HT1080 (cell line): ENCODE measurements at regions not wholly inside any gene's neighbourhood (a gene's known extent, or its start where the extent isn't known, plus 50 kb on each side); places are given as distances from the start of the nearest gene placed in this dataset.

Experiments used
- DNase-seq: peaks from one replicate; pipeline ENCODE4 v3.0.0-alpha.2; 2015; ENCODE audit warnings: low read depth

DNA sequence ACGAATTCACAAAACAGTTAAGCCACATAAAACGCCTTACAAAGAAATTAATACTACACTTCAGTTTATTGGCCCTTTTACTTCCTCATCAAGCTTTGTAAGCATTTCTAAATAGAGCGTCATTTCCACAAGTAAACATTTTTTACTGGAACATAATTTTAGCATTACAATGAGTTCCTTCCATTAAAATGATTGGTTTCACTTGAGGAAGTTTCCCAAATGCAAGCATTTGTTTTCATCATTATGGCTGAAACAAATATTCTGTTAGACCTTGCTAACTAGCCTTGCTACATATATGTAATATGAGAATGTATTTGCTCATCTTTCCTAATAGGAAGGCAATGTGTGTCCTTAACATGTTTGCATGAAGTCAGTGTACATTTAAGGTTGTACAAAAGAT is 579.1 kb downstream of the IRS1 start:
- no peak for DNase-seq

DNA sequence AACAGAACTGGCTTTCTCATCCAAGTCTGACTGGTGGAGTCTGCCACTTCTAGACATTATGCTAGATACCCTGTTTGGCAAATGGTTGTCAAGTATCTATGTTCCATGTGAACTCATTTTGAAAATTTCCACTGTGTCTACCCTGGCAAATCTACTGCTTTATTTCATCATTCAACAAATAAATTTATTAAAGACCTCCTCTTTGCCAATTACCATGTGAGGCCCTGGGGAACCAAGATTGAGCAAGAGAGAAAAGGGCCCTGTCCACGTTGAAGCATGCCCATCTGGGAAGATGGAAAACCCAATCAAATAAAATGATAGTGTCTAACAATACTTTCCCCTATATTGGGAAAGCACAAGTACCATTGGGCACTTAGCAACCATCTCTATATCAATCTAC is 582.4 kb downstream of the IRS1 start:
- DNase-seq, result no peak

DNA sequence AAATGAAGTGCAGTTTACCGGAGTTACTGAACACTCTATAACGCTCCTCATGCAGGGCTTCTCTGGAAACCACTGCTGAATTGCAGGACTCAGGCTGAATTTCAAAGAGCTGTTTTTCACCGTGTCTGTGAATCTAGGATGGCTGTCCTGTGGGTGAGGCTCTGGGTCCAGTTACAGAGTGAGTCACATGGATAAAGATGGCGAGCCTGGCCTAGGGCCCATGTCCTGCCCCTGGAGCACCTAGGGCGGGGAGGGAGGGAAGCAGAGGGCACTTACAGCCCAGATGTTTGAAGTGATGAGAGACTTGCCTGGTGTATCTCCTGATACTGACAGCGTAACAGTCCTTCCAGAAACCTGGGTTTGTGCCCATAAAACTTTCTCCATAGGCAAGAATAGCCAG is 583.0 kb downstream of the IRS1 start:
- no peak for DNase-seq

DNA sequence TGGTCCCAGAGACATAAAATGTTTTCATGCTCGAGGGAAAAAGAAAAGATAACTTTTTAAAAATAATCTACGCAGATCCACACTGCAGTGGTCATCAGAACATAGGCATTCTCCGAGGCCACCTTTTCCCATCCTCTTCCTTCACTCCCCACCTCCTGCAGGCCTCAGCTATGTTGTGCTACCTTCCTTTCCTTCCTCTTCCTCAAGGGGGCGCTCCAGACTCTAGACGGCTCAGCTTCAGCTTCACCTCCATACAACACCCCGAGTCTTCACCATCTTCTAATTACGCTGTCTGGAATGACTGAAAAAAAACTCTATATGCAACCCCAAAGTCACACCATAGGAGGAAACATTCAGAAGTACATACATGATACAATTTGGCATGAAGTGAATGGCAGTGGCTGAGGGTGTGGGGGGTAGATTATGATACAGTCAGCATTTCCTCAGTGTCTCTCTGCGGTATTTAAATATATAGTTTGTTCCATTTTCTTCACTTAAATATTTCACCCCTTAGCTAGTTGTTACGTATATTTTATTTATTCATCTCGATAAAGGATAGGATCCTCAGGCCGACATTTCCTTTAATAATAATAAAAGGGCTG is 583.6 kb downstream of the IRS1 start:
- peak; percentile 42 for DNase-seq

- peak; percentile 78 for DNase-seq
These were observed 585.9 kb downstream of the IRS1 start for GRCh38 chr2:226213717-226214116.

DNA sequence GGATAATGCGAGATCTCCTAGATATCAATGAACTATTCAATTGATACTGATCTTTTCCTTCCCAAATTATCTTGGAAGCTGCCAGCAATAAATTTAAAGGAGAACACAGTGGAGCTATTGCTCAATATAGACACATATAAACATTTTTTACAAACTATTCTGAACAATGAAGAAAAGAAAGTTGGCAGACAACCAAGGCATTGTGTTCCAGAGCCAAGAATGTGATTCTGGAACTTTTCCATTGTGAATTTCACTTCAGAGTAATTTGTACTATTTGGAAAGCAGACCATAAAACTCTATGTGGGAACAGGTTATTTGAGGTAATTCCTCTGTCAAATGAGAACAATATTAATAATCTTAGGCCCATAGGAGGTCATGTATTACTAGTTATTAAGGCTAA is 588.2 kb downstream of the IRS1 start:
- peak; percentile 64 for DNase-seq

DNA sequence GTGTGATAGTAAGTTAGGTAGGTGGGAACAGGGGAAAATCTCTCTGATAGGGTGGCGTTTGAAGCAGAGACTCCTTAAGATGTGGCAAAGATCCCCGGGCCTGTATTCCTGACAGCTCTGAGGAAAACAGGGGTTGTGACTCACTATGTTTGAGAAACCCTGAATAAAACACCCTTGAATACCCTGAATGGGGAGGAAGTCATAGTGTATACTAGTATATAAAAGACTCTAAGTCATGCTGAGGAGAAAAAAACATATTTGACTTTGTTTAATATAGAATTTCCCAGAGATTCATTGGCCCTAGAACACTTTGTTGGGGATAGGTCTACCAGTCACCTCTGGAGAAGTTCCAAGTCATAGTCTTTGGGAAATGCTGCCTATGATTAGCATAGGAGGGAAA is 590.9 kb downstream of the IRS1 start:
- peak; percentile 25 for DNase-seq

DNA sequence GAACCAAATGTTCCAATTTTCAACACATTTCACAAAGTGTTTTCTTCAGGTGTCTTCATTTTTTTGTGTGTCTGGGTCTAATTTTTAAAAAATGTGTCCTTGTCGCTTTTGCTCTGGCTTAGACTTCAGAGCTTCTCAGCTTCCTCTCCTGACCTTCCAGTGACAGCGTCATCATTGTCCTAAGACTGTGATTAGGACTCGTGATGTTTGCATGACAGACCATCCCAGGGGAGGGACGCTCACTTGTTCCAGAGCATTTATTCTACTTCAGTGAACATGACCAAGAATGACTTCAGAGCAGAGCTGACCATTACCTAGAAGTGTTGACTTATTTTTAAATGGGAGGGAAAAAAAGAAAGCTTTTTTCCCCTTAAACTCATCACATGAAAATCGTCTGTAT is 591.9 kb downstream of the IRS1 start:
- no peak for DNase-seq

DNA sequence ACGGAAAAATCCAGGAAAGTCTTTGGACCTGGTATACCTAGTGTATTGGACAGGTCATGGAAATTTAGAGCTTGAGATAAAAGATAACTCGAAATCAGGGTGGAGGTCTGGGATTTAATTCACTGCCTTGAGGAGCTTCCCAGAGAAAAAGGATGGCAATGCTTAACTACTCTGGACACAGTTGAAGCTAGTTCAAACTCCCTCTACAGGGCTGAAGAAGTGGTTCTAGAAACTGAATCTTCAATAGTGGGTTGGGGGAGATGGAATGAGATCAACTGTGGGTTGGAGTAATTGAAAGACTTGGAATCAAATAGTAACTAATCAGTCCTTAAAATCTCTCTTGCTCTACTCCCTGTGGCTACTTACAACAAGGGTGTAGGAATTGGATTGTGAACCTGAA is 600.1 kb downstream of the IRS1 start:
- DNase-seq, result no peak

GRCh38 chr2:226198956-226199355 is 600.7 kb downstream of the IRS1 start:
- DNase-seq, result no peak

DNA sequence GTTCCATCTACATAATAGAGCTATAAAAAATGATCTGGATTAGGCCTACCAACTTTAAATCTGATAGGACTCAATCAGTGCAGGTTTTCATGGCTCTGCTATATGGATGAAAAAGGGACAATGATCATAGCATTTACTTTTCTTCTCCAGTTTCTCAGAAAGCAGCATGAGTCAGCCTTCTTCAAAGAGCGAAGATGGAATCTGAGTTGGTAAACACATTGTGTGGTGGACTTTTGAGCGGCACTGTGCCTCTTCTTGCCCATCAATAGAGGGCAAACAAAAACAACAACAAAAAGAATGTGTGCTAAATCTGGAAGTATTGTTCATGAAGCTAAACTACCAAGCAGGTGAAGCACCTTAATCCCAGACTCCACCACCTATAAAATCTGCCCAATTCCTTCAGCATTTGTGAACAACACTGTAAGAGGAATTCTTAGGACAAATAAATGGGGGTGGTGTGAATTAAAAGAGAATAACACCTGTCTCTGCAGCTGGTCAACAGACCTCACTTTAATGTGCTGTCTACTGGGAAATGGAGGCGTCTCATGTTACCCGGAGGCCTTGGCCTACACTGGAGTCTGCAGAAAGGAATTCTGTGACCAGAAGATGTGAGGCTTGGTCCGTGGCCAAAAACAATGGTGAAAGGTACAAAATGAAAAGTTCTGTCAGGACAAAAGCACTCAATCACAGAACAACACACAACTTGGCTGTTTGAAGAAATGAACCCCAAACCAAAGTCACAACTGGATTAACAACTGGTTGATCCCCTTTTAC is 609.0 kb downstream of the IRS1 start:
- DNase-seq, result no peak

GRCh38 chr2:226189061-226189460 is 610.6 kb downstream of the IRS1 start:
- no peak for DNase-seq

DNA sequence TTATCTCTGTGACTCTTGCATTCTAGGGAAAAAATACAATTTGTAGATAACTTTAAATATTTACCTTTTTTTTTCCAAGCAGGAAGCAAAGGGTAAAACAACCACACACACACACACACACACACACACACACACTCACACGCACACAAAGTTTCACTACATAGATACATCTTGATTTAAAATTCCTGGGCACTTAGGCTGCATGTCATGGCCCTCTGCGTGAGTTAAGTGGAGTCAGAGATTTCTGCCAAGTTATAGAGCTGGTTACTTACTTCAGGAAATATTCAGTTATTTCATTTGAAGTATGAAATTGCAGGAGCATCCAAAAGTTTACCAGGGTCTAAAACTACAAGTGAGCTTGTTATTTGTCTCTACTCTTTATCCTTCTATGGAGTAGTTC is 612.0 kb downstream of the IRS1 start:
- no peak for DNase-seq

- no peak for DNase-seq
These were observed 612.5 kb downstream of the IRS1 start for GRCh38 chr2:226187156-226187555.

GRCh38 chr2:226185616-226186211 is 613.9 kb downstream of the IRS1 start:
- peak; percentile 79 for DNase-seq

DNA sequence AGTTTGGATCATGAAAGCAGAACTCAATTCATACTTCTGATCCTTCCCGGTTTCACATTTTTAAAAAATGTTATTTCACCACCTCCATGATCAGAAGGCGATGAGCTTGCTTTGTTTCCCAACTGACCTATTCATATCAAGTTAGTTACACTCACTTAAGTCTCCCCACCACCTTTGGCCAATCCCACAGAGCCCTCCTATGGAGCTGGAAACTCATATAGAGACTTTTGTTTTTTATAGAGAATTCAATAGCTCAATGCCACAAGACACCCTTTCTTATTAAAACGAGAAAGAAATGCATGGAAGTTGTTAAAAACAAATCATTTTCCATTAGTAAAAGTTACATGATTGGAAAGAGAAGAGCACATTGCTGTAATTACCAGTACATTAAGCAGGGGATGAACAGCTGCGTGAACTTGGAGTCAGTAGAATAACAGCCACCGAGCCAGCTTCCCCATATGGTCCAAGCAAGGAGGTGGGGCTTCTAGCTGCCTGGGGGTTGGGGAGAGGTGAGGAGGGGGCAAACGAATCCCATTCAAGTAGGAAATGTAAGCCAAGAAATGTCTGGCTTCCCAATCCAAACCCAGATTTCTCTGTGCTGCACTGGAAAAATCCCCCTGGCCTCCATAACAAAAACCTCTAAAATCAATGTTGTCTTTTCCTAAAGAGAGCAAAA is 614.5 kb downstream of the IRS1 start:
- DNase-seq, result no peak

GRCh38 chr2:226184540-226184939 is 615.1 kb downstream of the IRS1 start:
- no peak for DNase-seq

GRCh38 chr2:226183550-226183949 is 616.1 kb downstream of the IRS1 start:
- DNase-seq, result no peak

- no peak for DNase-seq
These were observed 616.6 kb downstream of the IRS1 start for GRCh38 chr2:226183033-226183432.

DNA sequence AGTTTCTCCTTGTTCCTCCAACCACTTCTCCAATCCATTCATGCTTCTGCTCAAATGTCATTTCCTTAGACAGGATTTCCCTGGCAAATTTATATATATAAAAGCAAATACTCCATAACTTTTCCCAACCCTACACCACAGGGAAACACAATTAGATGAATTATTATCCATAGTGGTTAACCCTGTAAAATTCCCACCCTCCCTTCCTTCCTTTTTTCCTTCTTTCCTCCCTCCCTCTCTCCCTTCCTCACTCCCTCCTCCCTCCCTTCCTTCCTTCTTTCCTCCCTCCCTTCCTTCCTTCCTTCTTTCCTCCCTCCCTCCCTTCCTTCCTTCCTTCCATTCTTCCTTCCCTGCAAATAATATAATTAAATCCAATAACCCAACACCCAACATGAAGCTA is 617.7 kb downstream of the IRS1 start:
- no peak for DNase-seq

DNA sequence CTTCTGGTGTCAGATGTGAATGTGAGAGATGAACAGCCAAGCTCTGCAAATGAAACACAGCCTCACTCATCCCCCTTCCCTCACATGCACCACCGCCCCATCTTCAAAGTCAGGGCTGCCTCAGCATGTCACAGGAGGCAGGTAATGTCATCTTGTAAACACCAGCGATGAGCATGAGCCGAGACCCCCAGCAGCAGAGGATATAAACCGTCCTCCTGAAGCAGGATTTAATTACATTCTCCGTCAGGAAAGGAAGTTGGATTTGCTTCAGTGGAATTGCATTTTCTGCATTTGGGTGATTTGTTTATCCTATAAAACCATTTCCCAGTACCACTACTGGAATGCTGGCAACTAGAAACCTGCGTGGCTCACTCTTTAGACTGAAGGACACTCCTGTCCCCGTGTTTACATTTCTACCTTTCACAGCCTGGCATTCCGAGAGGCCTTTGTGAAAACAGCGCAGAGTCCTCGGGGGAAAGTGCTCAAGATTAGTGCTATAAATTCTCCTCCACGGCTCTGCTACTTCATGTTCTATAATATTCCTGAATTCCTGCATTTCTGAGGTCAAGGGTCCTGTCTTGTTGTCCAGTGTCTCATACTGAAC is 619.2 kb downstream of the IRS1 start:
- DNase-seq, result no peak

DNA sequence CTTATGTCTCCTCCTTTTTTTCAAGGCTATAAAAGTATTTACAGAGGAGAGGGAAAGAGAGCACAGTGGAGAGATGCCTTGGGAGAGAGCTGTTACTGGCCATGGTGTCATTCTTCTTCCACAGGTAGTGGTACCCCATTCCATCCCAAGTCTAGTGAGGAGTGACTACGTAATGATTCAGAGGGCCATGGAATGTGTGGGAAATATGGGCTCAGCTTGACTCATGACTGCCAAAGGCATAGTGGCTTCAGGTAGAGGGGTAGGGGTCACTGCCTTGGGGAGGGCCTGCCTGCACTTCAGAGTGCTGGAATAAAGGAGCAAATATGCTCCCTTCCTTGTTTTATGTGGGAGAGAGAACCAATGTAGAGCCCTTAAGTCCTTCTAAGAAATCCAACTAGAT is 620.6 kb downstream of the IRS1 start:
- DNase-seq, result peak; percentile 74
